Endothelial cell of umbilical vein (primary cell): ENCODE measurements at regions not wholly inside any gene's neighbourhood (a gene's known extent, or its start where the extent isn't known, plus 50 kb on each side); places are given as distances from the start of the nearest gene placed in this dataset.

Experiments
- POLR2AphosphoS5 ChIP-seq: IDR thresholded peaks from 2 replicates; pipeline ENCODE4 v1.6.1; 2012; ENCODE audit warnings: low read depth, mild to moderate bottlenecking, control low read depth, low read length, moderate library complexity; ENCODE audit not compliant: insufficient read depth
- TF ChIP-seq, protein P1 (sequence below), 2 donors: IDR thresholded peaks; 1 replicate in 1 of 2; 2 replicates in 1 of 2; pipeline ENCODE4 v1.5.1; 2011; ENCODE audit warnings: low read length in 2 of 2, mild to moderate bottlenecking in 2 of 2, moderate library complexity in 2 of 2, control low read depth in 1 of 2, inconsistent platforms in 1 of 2, low read depth in 1 of 2; ENCODE audit not compliant: insufficient read depth in 1 of 2; ENCODE audit errors: extremely low read depth in 1 of 2

- TF ChIP-seq POLR2AphosphoS5, result no peak
- TF ChIP-seq, protein P1, sequence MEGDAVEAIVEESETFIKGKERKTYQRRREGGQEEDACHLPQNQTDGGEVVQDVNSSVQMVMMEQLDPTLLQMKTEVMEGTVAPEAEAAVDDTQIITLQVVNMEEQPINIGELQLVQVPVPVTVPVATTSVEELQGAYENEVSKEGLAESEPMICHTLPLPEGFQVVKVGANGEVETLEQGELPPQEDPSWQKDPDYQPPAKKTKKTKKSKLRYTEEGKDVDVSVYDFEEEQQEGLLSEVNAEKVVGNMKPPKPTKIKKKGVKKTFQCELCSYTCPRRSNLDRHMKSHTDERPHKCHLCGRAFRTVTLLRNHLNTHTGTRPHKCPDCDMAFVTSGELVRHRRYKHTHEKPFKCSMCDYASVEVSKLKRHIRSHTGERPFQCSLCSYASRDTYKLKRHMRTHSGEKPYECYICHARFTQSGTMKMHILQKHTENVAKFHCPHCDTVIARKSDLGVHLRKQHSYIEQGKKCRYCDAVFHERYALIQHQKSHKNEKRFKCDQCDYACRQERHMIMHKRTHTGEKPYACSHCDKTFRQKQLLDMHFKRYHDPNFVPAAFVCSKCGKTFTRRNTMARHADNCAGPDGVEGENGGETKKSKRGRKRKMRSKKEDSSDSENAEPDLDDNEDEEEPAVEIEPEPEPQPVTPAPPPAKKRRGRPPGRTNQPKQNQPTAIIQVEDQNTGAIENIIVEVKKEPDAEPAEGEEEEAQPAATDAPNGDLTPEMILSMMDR (IDR thresholded peaks at IDR 0.05; ENCODE audit: extremely low read depth in 1 of 2, insufficient read depth in 1 of 2, low read depth in 1 of 2, low read length in 2 of 2), result no peak
Measured at GRCh38 chr2:58299123-58299522, 58.0 kb upstream of the FANCL start.
